A549 (cell line): ENCODE measurements at regions not wholly inside any gene's neighbourhood (a gene's known extent, or its start where the extent isn't known, plus 50 kb on each side); places are given as distances from the start of the nearest gene placed in this dataset.

ENCODE experiments used
- CTCF ChIP-seq: fragments of >200 bp; sonication (Bioruptor Twin); formaldehyde crosslinking; IDR thresholded peaks from 3 replicates; pipeline ENCODE4 v1.5.1; 2016
- MYC ChIP-seq: IDR thresholded peaks from 2 replicates; pipeline ENCODE4 v1.6.1; 2012; ENCODE audit warnings: mild to moderate bottlenecking, inconsistent platforms, low read length, improper control_type of control experiment, borderline replicate concordance

GRCh38 chr6:164570801-164571200, 738.6 kb downstream of the C6orf118 start:
- no peak for TF ChIP-seq MYC
- no peak for TF ChIP-seq CTCF
